Ectodermal cell (in vitro differentiated cells): ENCODE measurements at regions not wholly inside any gene's neighbourhood (a gene's known extent, or its start where the extent isn't known, plus 50 kb on each side); places are given as distances from the start of the nearest gene placed in this dataset.

Experiments used
- H3K27ac ChIP-seq: 2 replicates; pipeline ENCODE4 v1.7.0; 2013; ENCODE audit warnings: mild to moderate bottlenecking, low read depth, low read length; ENCODE audit not compliant: insufficient read depth, poor library complexity, severe bottlenecking
- H3K27me3 ChIP-seq: 2 replicates; pipeline ENCODE4 v1.7.0; 2013; ENCODE audit warnings: mild to moderate bottlenecking, low read length; ENCODE audit not compliant: insufficient read depth, control insufficient read depth, poor library complexity, severe bottlenecking
- H3K36me3 ChIP-seq: one replicate; pipeline ENCODE4 v1.7.0; 2013; ENCODE audit warnings: low read length; ENCODE audit not compliant: control insufficient read depth, insufficient read depth
- H3K4me1 ChIP-seq: one replicate; pipeline ENCODE4 v1.7.0; 2013; ENCODE audit warnings: low read length; ENCODE audit not compliant: control insufficient read depth, insufficient read depth
- H3K4me3 ChIP-seq: 2 replicates; pipeline ENCODE4 v1.7.0; 2013; ENCODE audit warnings: low read depth, low read length, control low read depth; ENCODE audit not compliant: insufficient read depth
- H3K9me3 ChIP-seq: 2 replicates; pipeline ENCODE4 v1.7.0; 2013; ENCODE audit warnings: mild to moderate bottlenecking, low read length, moderate library complexity; ENCODE audit not compliant: control insufficient read depth
- WGBS, 2 experiments: methylation state at CpG; one replicate each; pipeline ENCODE4 v1.1.7; 2013; ENCODE audit warnings: missing lambda C conversion rate in 2 of 2; 5-methylcytosine and 5-hydroxymethylcytosine counted together

GRCh38 chr19:13712767-13713201 is 51.5 kb upstream of the MRI1 start:
- H3K9me3 ChIP-seq, result no peaks in the 10 kb centered on the region
- WGBS, 2 experiments, result 86 to 88% methylated on average over 7 of the region's 7 CpGs
- no peak overlapping the region for H3K27ac ChIP-seq

GRCh38 chr19:13707915-13708314 is 56.4 kb upstream of the MRI1 start:
- 81% methylated on average over 4 of the region's 4 CpGs for WGBS, 2 experiments
- H3K4me3 ChIP-seq, result no peak overlapping the region

More at GRCh38 chr19:13712767-13713201, 51.5 kb upstream of the MRI1 start:
- Histone ChIP-seq H3K4me3 (no peak overlapping the region), H3K27me3 (no peaks in the 10 kb centered on the region), H3K4me1 (no peaks in the 10 kb centered on the region), H3K36me3 (no peaks in the 10 kb centered on the region)

GRCh38 chr19:13705928-13706447 is 58.3 kb upstream of the MRI1 start:
- no peaks in the 10 kb centered on the region for H3K9me3 ChIP-seq
- 92 to 94% methylated on average over 5 of the region's 5 CpGs for WGBS, 2 experiments

More at GRCh38 chr19:13707915-13708314, 56.4 kb upstream of the MRI1 start:
- H3K4me1 ChIP-seq, result no peaks in the 10 kb centered on the region
- H3K27me3 ChIP-seq, result no peaks in the 10 kb centered on the region
- no peaks in the 10 kb centered on the region for H3K36me3 ChIP-seq
- no peak overlapping the region for H3K27ac ChIP-seq
- H3K9me3 ChIP-seq, result no peaks in the 10 kb centered on the region

GRCh38 chr19:13705201-13705600 is 59.1 kb upstream of the MRI1 start:
- no peak overlapping the region for H3K27ac ChIP-seq
- no peaks in the 10 kb centered on the region for H3K27me3 ChIP-seq
- no peaks in the 10 kb centered on the region for H3K9me3 ChIP-seq
- 92 to 98% methylated on average over 2 of the region's 2 CpGs for WGBS, 2 experiments
- H3K36me3 ChIP-seq, result no peaks in the 10 kb centered on the region
- H3K4me3 ChIP-seq, result no peak overlapping the region
- H3K4me1 ChIP-seq, result no peaks in the 10 kb centered on the region

More at GRCh38 chr19:13705928-13706447, 58.3 kb upstream of the MRI1 start:
- Histone ChIP-seq H3K27ac (no peak overlapping the region), H3K4me1 (no peaks in the 10 kb centered on the region), H3K36me3 (no peaks in the 10 kb centered on the region), H3K27me3 (no peaks in the 10 kb centered on the region), H3K4me3 (no peak overlapping the region)

GRCh38 chr19:13701624-13702023 is 62.7 kb upstream of the MRI1 start:
- Histone ChIP-seq H3K27ac (no peak overlapping the region), H3K36me3 (no peaks in the 10 kb centered on the region), H3K27me3 (no peaks in the 10 kb centered on the region), H3K4me1 (no peaks in the 10 kb centered on the region), H3K4me3 (no peak overlapping the region), H3K9me3 (no peaks in the 10 kb centered on the region)
- WGBS, 2 experiments, result 81 to 97% methylated on average over 2 of the region's 2 CpGs

- Histone ChIP-seq H3K9me3 (no peaks in the 10 kb centered on the region), H3K4me3 (no peak overlapping the region), H3K36me3 (no peaks in the 10 kb centered on the region), H3K27me3 (no peaks in the 10 kb centered on the region), H3K27ac (no peak overlapping the region), H3K4me1 (no peaks in the 10 kb centered on the region)
- WGBS, 2 experiments, result 91% methylated on average over 8 of the region's 8 CpGs
These were observed 63.7 kb upstream of the MRI1 start for GRCh38 chr19:13700621-13701020.

- H3K4me3 ChIP-seq, result no peak overlapping the region
- H3K9me3 ChIP-seq, result no peaks in the 10 kb centered on the region
- H3K4me1 ChIP-seq, result no peaks in the 10 kb centered on the region
- H3K27me3 ChIP-seq, result no peaks in the 10 kb centered on the region
- no peak overlapping the region for H3K27ac ChIP-seq
- WGBS, 2 experiments, result 77 to 86% methylated on average over 3 to 4 of the region's 4 CpGs
- H3K36me3 ChIP-seq, result no peaks in the 10 kb centered on the region
These were observed 64.5 kb upstream of the MRI1 start for GRCh38 chr19:13699786-13700185.

GRCh38 chr19:13696839-13697238 is 67.5 kb upstream of the MRI1 start:
- no peak overlapping the region for H3K4me3 ChIP-seq
- no peaks in the 10 kb centered on the region for H3K4me1 ChIP-seq
- H3K27me3 ChIP-seq, result peaks cover 6% of the 10 kb centered on the region
- H3K27ac ChIP-seq, result no peak overlapping the region
- 81 to 84% methylated on average over 1 of the region's 1 CpG for WGBS, 2 experiments
- H3K36me3 ChIP-seq, result no peaks in the 10 kb centered on the region
- no peaks in the 10 kb centered on the region for H3K9me3 ChIP-seq

GRCh38 chr19:13693889-13694288 is 70.4 kb upstream of the MRI1 start:
- Histone ChIP-seq H3K9me3 (no peaks in the 10 kb centered on the region), H3K4me1 (no peaks in the 10 kb centered on the region), H3K4me3 (no peak overlapping the region), H3K27ac (no peak overlapping the region), H3K27me3 (peaks cover 8% of the 10 kb centered on the region), H3K36me3 (no peaks in the 10 kb centered on the region)
- WGBS, 2 experiments, result 83 to 84% methylated on average over 4 of the region's 4 CpGs

- H3K4me3 ChIP-seq, result no peak overlapping the region
- H3K27me3 ChIP-seq, result peaks cover 8% of the 10 kb centered on the region
- H3K36me3 ChIP-seq, result no peaks in the 10 kb centered on the region
- WGBS, 2 experiments, result 79 to 83% methylated on average over 8 of the region's 8 CpGs
- no peaks in the 10 kb centered on the region for H3K4me1 ChIP-seq
- no peak overlapping the region for H3K27ac ChIP-seq
- H3K9me3 ChIP-seq, result no peaks in the 10 kb centered on the region
These were observed 72.5 kb upstream of the MRI1 start for GRCh38 chr19:13691569-13692435.
